OCI-LY7 (cell line): ENCODE measurements at regions not wholly inside any gene's neighbourhood (a gene's known extent, or its start where the extent isn't known, plus 50 kb on each side); places are given as distances from the start of the nearest gene placed in this dataset.

ENCODE experiments used
- BruUV-seq: library from RNA; stranded (reverse); fragments of 400-500 nt; replicated peaks from 2 replicates; lab custom pipeline; 2021; lab: Mats Ljungman, UMichigan
- CTCF ChIA-PET: fragments of 300-600 bp; sonication (Branson Sonifier 250); formaldehyde crosslinking; loops from one replicate; lab custom pipeline; 2022; ENCODE audit warnings: antibody characterized with exemption; ENCODE audit not compliant: unreplicated experiment; lab: Charles Lee
- POLR2A ChIA-PET: fragments of 300-600 bp; sonication (Branson Sonifier 250); formaldehyde crosslinking; loops from one replicate; lab custom pipeline; 2022; ENCODE audit warnings: antibody characterized with exemption; lab: Charles Lee
- DNase-seq: peaks from one replicate; pipeline ENCODE4 v3.0.0-alpha.2; 2015; ENCODE audit warnings: low spot score
- H2AFZ ChIP-seq: fragments of 200-600 bp; sonication (generic), shearing (Covaris generic); 2 replicates; pipeline ENCODE4 v1.6.1; 2014; ENCODE audit warnings: mild to moderate bottlenecking, antibody characterized with exemption, low read length, moderate library complexity
- H3K27ac ChIP-seq: fragments of 200-600 bp; sonication (generic); 2 replicates; pipeline ENCODE4 v1.5.1; 2014; ENCODE audit warnings: mixed run types, low read depth, mild to moderate bottlenecking, moderate library complexity, low read length, inconsistent platforms; ENCODE audit not compliant: poor library complexity, severe bottlenecking
- H3K36me3 ChIP-seq: fragments of 200-600 bp; sonication (generic); 2 replicates; pipeline ENCODE4 v1.6.1; 2014; ENCODE audit warnings: mild to moderate bottlenecking, antibody characterized with exemption, low read length, moderate library complexity, mixed read lengths; ENCODE audit not compliant: insufficient read depth
- H3K4me1 ChIP-seq: fragments of 200-600 bp; sonication (generic); 2 replicates; pipeline ENCODE4 v1.5.1; 2014; ENCODE audit warnings: mild to moderate bottlenecking, low read length; ENCODE audit not compliant: insufficient read depth, poor library complexity, severe bottlenecking
- H3K4me2 ChIP-seq: fragments of 200-600 bp; sonication (generic); 2 replicates; pipeline ENCODE4 v1.6.1; 2014; ENCODE audit warnings: mild to moderate bottlenecking, low read length
- H3K4me3 ChIP-seq: fragments of 200-600 bp; sonication (generic); 2 replicates; pipeline ENCODE4 v1.5.1; 2014; ENCODE audit warnings: mild to moderate bottlenecking, low read depth, low read length; ENCODE audit not compliant: poor library complexity, severe bottlenecking
- H3K79me2 ChIP-seq: fragments of 200-600 bp; sonication (generic); 2 replicates; pipeline ENCODE4 v1.6.1; 2016; ENCODE audit warnings: low read depth, mild to moderate bottlenecking, low read length, moderate library complexity, mixed read lengths; ENCODE audit not compliant: insufficient read depth
- H3K9me2 ChIP-seq: fragments of 200-600 bp; sonication (generic); 2 replicates; pipeline ENCODE4 v1.6.1; 2016; ENCODE audit warnings: mild to moderate bottlenecking, low read length, mixed read lengths; ENCODE audit not compliant: insufficient read depth
- H3K9me3 ChIP-seq: fragments of 200-600 bp; sonication (generic); 2 replicates; pipeline ENCODE4 v1.6.1; 2014; ENCODE audit warnings: mild to moderate bottlenecking, mixed run types, low read length, mixed read lengths
- H4K20me1 ChIP-seq: fragments of 200-600 bp; sonication (generic); 2 replicates; pipeline ENCODE4 v1.6.1; 2014; ENCODE audit warnings: mild to moderate bottlenecking, antibody characterized with exemption, low read length, moderate library complexity, mixed read lengths; ENCODE audit not compliant: insufficient read depth
- CTCF ChIP-seq: fragments of 200-600 bp; sonication (generic); conservative IDR thresholded peaks from 2 replicates; pipeline ENCODE4 v1.5.1; 2014; ENCODE audit warnings: mild to moderate bottlenecking, antibody characterized with exemption, low read length, moderate library complexity, mixed read lengths
- EZH2phosphoT487 ChIP-seq: fragments of 200-600 bp; sonication (generic); IDR thresholded peaks from 2 replicates; pipeline ENCODE4 v1.6.1; 2018; ENCODE audit warnings: low read depth, borderline replicate concordance, mild to moderate bottlenecking, mixed run types, antibody characterized with exemption, low read length, moderate library complexity, mixed read lengths
- intact Hi-C: fragments of 100-400 bp; cut with micrococcal nuclease; formaldehyde crosslinking; loops from one replicate; pipeline ENCODE4 v1.10.0; 2022; ENCODE audit not compliant: unreplicated experiment

- Histone ChIP-seq H3K36me3 (no peaks in the 10 kb centered on the region), H3K4me2 (no peak overlapping the region), H3K4me3 (no peak overlapping the region), H2AFZ (no peak overlapping the region), H3K27ac (no peak overlapping the region), H4K20me1 (no peaks in the 10 kb centered on the region), H3K79me2 (no peaks in the 10 kb centered on the region), H3K4me1 (no peaks in the 10 kb centered on the region), H3K9me2 (no peaks in the 10 kb centered on the region), H3K9me3 (no peaks in the 10 kb centered on the region)
- ChIA-PET CTCF (no interaction called here), POLR2A (no interaction called here)
- no peak for TF ChIP-seq EZH2phosphoT487
- BruUV-seq = no TSS peak
- intact Hi-C loops = no loop called here
- DNase-seq = no peak
These were observed 793.9 kb upstream of the EPHA7 start for GRCh38 chr6:94213226-94213625.

GRCh38 chr6:94196891-94197290 lies 777.5 kb upstream of the EPHA7 start:
- BruUV-seq = no TSS peak
- intact Hi-C loops = no loop called here
- POLR2A ChIA-PET = no interaction called here

GRCh38 chr6:94190030-94190429 lies 770.7 kb upstream of the EPHA7 start:
- Histone ChIP-seq H3K79me2 (no peaks in the 10 kb centered on the region), H4K20me1 (no peaks in the 10 kb centered on the region), H3K4me2 (no peak overlapping the region), H3K4me1 (no peaks in the 10 kb centered on the region), H3K4me3 (no peak overlapping the region), H3K27ac (no peak overlapping the region), H3K36me3 (no peaks in the 10 kb centered on the region), H2AFZ (no peak overlapping the region), H3K9me3 (no peaks in the 10 kb centered on the region), H3K9me2 (no peaks in the 10 kb centered on the region)
- ChIA-PET CTCF (no interaction called here), POLR2A (no interaction called here)
- no TSS peak for BruUV-seq
- DNase-seq = no peak
- intact Hi-C loops = no loop called here
- TF ChIP-seq CTCF (no peak), EZH2phosphoT487 (no peak)

More at GRCh38 chr6:94196891-94197290, 777.5 kb upstream of the EPHA7 start:
- CTCF ChIA-PET = no interaction called here
- no peak for DNase-seq
- Histone ChIP-seq H4K20me1 (no peaks in the 10 kb centered on the region), H3K79me2 (no peaks in the 10 kb centered on the region), H3K9me3 (no peaks in the 10 kb centered on the region), H3K27ac (no peak overlapping the region), H3K4me2 (no peak overlapping the region), H2AFZ (no peak overlapping the region), H3K9me2 (no peaks in the 10 kb centered on the region), H3K4me1 (no peaks in the 10 kb centered on the region), H3K36me3 (no peaks in the 10 kb centered on the region), H3K4me3 (no peak overlapping the region)
- no peak for TF ChIP-seq CTCF
- no peak for TF ChIP-seq EZH2phosphoT487
